ENCODE measurements at regions not wholly inside any gene's neighbourhood (a gene's known extent, or its start where the extent isn't known, plus 50 kb on each side); places are given as distances from the start of the nearest gene placed in this dataset.

DNA sequence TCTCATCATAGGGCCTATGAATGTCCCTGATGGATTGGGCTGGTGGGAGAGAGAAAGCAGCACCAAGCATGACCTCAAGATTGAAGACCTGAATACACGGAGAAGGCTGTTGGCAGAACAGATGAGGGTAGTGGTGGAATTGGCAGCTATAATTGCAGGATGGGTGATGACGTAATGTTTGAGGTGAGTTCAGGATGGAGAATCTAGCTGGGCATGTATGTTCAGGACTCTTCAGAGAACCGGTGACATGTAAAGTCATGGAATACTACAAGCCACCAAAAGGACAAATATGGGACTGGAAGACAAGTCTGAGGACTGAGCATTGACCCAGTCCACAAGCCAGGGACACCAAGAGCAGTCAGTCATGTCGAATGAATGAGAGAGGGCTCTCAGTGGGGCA is 999.8 kb upstream of the TMEM132C start:
- TF ChIP-seq POLR2AphosphoS5 (IDR thresholded peaks at IDR 0.05) (no peak), POLR2A (IDR thresholded peaks at IDR 0.05) (no peak)
- TF ChIP-seq, protein P1, sequence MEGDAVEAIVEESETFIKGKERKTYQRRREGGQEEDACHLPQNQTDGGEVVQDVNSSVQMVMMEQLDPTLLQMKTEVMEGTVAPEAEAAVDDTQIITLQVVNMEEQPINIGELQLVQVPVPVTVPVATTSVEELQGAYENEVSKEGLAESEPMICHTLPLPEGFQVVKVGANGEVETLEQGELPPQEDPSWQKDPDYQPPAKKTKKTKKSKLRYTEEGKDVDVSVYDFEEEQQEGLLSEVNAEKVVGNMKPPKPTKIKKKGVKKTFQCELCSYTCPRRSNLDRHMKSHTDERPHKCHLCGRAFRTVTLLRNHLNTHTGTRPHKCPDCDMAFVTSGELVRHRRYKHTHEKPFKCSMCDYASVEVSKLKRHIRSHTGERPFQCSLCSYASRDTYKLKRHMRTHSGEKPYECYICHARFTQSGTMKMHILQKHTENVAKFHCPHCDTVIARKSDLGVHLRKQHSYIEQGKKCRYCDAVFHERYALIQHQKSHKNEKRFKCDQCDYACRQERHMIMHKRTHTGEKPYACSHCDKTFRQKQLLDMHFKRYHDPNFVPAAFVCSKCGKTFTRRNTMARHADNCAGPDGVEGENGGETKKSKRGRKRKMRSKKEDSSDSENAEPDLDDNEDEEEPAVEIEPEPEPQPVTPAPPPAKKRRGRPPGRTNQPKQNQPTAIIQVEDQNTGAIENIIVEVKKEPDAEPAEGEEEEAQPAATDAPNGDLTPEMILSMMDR (IDR thresholded peaks at IDR 0.05 in 8 of 11, conservative IDR thresholded peaks at IDR 0.05 in 3 of 11), result no peak
